ENCODE measurements at regions not wholly inside any gene's neighbourhood (a gene's known extent, or its start where the extent isn't known, plus 50 kb on each side); places are given as distances from the start of the nearest gene placed in this dataset.

DNA sequence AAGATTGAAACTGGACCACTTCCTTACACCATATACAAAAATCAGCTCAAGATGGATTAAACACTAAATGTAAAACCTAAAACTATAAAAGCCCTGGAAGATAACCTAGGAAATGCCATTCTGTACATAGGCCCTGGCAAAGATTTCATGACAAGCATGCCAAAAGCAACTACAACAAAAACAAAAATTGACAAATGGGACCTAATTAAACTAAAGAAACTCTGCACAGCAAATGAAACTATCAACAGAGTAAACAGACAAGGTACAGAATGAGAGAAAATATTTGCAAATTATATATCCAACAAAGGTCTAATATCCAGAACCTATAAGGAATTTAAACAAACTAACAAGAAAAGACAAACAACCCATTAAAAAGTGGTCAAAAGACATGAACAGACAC is 173.1 kb upstream of the CCDC54 start:
- Mint-ChIP-seq H3K27me3 (ENCODE audit: low read depth, poor library complexity) (no peaks in the 10 kb centered on the region), H3K27ac (no peak overlapping the region), H3K9me3 (no peaks in the 10 kb centered on the region), H3K4me3 (no peak overlapping the region), H3K4me1 (peaks cover 31% of the 10 kb centered on the region), H3K36me3 (ENCODE audit: low read depth) (no peaks in the 10 kb centered on the region)
- TF ChIP-seq, protein P1, sequence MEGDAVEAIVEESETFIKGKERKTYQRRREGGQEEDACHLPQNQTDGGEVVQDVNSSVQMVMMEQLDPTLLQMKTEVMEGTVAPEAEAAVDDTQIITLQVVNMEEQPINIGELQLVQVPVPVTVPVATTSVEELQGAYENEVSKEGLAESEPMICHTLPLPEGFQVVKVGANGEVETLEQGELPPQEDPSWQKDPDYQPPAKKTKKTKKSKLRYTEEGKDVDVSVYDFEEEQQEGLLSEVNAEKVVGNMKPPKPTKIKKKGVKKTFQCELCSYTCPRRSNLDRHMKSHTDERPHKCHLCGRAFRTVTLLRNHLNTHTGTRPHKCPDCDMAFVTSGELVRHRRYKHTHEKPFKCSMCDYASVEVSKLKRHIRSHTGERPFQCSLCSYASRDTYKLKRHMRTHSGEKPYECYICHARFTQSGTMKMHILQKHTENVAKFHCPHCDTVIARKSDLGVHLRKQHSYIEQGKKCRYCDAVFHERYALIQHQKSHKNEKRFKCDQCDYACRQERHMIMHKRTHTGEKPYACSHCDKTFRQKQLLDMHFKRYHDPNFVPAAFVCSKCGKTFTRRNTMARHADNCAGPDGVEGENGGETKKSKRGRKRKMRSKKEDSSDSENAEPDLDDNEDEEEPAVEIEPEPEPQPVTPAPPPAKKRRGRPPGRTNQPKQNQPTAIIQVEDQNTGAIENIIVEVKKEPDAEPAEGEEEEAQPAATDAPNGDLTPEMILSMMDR (IDR thresholded peaks at IDR 0.05) = no peak
- no peak for DNase-seq

DNA sequence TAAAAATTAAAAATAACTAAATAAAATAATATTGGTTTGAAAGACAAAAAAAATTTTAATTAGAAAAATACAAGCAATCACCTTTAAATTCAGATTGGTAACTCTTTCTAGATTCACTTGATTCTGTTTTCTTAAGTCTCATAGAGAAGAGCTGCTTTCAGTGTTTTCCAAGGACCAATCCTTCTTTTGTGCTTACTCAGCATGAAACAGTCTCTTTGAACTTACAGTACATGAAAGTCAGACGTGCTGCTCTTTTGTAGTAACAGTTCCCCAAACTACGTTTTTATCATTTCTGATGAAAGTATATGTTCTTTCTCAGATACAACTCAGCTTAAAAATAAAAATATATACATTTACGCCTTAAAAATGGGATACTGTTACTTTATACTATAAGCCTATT is 171.9 kb upstream of the CCDC54 start:
- H3K4me3 Mint-ChIP-seq = no peak overlapping the region
- H3K27ac Mint-ChIP-seq = no peak overlapping the region
- no peaks in the 10 kb centered on the region for H3K27me3 Mint-ChIP-seq (ENCODE audit: low read depth, poor library complexity)
- no peaks in the 10 kb centered on the region for H3K9me3 Mint-ChIP-seq
- TF ChIP-seq, protein P1 (IDR thresholded peaks at IDR 0.05) = no peak
- H3K4me1 Mint-ChIP-seq = peaks cover 43% of the 10 kb centered on the region
- H3K36me3 Mint-ChIP-seq (ENCODE audit: low read depth) = no peaks in the 10 kb centered on the region
- DNase-seq = no peak

DNA sequence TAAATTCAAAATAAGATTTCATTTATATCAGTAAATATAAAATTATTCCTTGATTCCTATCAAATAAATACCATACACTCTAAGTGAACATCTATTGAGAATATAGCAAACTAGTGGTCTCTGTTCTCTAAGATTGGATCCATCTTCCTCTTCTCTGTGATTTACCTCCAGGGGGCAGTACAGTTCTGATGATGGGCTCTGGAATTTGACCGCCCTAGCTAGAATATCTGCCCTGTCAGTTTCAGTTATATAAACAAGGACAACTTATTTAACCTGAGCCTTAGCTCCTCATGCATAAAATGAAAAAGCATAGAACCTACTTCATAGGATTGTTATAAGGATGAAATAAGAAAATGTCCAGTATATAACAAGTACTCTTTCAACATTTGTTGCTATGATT is 171.1 kb upstream of the CCDC54 start:
- no peak overlapping the region for H3K27ac Mint-ChIP-seq
- TF ChIP-seq, protein P1 (IDR thresholded peaks at IDR 0.05) = peak; percentile 62
- peak; percentile 14 for DNase-seq
- H3K36me3 Mint-ChIP-seq (ENCODE audit: low read depth) = no peaks in the 10 kb centered on the region
- peaks cover 44% of the 10 kb centered on the region for H3K4me1 Mint-ChIP-seq
- H3K27me3 Mint-ChIP-seq (ENCODE audit: low read depth, poor library complexity) = no peaks in the 10 kb centered on the region
- no peak overlapping the region for H3K4me3 Mint-ChIP-seq
- no peaks in the 10 kb centered on the region for H3K9me3 Mint-ChIP-seq

DNA sequence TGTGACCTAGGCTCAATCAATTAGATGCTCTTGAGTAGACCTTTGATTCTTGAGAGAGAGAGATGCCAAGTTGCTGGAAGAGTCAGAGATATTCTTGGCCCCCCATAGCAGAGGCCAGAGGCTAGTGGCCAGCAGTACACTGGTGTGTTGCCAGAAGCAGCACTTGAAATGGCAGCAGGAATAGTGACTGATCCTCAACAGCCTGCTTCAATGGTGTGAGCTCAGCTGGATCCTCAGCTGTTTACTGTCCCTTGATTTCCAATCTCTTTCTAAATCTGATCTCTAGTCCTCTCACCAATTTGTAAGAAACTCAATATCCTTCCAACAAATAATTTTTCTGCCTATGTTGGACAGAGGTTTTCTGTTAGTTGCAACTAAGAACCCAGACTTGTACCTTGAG is 170.3 kb upstream of the CCDC54 start:
- Mint-ChIP-seq H3K27ac (no peak overlapping the region), H3K4me1 (peaks cover 44% of the 10 kb centered on the region), H3K4me3 (no peak overlapping the region), H3K36me3 (ENCODE audit: low read depth) (no peaks in the 10 kb centered on the region), H3K9me3 (no peaks in the 10 kb centered on the region), H3K27me3 (ENCODE audit: low read depth, poor library complexity) (no peaks in the 10 kb centered on the region)
- TF ChIP-seq, protein P1 (IDR thresholded peaks at IDR 0.05) = no peak
- no peak for DNase-seq

DNA sequence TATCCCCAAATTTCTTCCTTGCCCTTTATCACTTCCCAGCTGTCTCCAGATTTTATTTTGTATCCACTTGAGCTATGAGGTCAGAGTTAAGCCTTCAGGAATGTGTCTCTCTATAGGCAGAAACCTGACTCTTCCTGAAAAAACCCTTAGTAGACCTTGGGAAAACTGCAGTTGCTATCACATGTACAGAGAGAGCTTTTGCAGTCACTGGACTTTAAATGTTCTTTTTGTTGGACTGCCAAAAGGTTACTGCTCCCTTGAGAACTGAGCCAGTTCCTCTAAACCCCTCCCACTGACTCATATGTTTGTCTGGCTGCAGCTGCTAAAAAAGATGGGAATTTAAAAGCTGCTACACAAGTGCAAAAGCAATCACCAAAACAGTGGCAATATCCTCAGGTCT is 169.1 kb upstream of the CCDC54 start:
- Mint-ChIP-seq H3K27ac (peak overlapping the region; percentile 78), H3K27me3 (ENCODE audit: low read depth, poor library complexity) (no peaks in the 10 kb centered on the region), H3K36me3 (ENCODE audit: low read depth) (no peaks in the 10 kb centered on the region), H3K4me1 (peaks cover 49% of the 10 kb centered on the region), H3K4me3 (peak overlapping the region; percentile 8), H3K9me3 (no peaks in the 10 kb centered on the region)
- TF ChIP-seq, protein P1 (IDR thresholded peaks at IDR 0.05) = no peak
- DNase-seq = peak; percentile 27

DNA sequence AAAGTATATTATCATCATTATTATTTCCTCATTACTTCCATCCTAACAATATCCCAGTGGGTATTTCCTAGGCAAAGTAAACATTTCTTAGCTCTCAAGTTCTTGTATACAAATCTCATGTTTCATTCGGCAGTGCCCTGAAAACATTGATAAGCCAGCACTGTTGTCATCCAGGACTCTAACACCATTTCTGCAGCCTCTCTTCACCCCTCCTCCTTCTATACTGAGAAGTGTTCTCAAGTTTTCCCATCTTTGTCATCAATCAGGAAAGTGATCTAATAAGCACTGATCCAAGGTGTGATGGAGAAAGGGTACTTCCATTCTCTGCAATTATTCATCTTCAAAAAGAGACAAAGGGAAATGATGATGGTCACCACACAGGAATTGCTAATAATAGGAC is 168.4 kb upstream of the CCDC54 start:
- H3K4me3 Mint-ChIP-seq = peak overlapping the region; percentile 47
- no peaks in the 10 kb centered on the region for H3K9me3 Mint-ChIP-seq
- H3K36me3 Mint-ChIP-seq (ENCODE audit: low read depth) = no peaks in the 10 kb centered on the region
- no peaks in the 10 kb centered on the region for H3K27me3 Mint-ChIP-seq (ENCODE audit: low read depth, poor library complexity)
- DNase-seq = no peak
- TF ChIP-seq, protein P1 (IDR thresholded peaks at IDR 0.05) = no peak
- H3K4me1 Mint-ChIP-seq = peaks cover 54% of the 10 kb centered on the region
- H3K27ac Mint-ChIP-seq = peak overlapping the region; percentile 8
